IPS-NIHi11 (cell line): ENCODE measurements at regions not wholly inside any gene's neighbourhood (a gene's known extent, or its start where the extent isn't known, plus 50 kb on each side); places are given as distances from the start of the nearest gene placed in this dataset.

Experiments
- DNase-seq: peaks from one replicate; pipeline ENCODE4 v3.0.0; 2012; ENCODE audit warnings: mixed read lengths, low spot score

DNA sequence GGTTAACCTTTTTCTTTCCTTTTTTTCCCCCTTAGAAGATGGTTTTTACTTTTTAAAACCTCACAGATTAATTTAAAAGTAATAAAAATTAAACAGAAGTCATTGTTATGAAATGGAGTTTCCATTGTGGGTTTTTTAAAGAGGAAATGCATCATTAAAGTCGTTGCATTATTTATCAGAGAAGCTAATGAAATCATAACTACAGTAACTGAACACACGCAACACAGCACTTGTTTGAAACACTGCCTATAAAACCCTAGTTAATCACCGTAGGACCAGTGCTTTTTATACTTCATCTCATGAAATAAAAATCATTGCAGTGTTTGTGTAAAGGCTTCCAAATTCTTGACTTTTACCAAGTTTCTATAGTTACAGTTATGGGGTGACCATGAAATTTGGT, 82.4 kb upstream of the NTRK2 start:
- DNase-seq = no peak

DNA sequence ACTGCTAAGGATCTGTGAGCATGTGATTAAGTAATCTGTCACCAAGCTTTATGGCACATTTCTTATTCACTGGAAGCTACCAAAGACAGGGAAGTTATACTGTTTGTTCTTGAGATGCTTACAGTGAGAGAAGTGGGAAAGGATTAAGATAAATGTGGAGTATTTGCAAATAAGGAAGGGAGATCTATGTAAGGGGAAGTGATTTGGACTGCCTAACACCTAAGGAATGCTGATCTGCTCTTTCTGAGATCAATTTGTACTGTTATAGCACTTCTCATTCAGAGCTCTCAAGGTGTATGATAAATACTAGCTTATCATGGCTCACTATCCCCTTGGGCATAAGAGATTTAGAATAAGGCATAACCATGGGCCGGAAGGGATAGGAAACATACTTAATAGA, 80.0 kb upstream of the NTRK2 start:
- no peak for DNase-seq

DNA sequence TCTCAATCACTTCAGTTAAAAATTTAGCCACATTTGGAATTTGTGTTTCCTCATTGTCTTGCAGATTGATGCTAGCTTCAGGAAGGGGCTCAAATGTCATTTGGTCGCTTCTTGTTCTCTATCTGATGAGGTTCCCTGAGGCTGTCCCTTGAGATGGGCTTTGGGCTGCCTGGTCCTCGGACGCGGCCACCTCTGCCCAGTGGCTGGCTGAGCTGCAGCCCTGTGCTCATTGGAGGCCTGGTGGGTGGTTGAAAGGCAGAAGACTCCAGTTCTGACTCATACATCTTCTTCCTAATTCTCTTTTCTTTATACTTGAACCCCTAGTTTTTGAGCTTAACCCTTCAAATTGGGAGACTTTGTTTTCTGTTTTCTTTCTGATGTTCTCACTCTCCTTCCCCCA, 78.8 kb upstream of the NTRK2 start:
- no peak for DNase-seq

DNA sequence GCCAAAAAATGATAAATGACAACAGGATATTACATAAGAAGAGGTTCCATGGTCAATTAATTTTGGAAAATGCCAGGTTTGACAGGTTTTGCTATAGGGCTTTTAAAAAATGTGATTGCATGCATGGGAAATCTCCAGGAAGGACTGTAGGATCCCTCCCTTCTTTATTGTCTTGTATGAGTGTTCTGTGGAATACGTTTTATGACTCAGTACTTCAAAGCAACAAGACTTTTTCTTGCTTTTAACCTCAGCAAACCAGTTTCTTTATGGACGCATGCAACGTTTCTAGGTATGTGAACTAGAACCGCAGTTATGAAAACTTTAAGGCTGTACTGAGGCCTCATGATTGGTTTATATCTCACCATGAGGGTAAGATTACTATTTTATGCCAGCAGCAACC, 76.6 kb upstream of the NTRK2 start:
- no peak for DNase-seq

DNA sequence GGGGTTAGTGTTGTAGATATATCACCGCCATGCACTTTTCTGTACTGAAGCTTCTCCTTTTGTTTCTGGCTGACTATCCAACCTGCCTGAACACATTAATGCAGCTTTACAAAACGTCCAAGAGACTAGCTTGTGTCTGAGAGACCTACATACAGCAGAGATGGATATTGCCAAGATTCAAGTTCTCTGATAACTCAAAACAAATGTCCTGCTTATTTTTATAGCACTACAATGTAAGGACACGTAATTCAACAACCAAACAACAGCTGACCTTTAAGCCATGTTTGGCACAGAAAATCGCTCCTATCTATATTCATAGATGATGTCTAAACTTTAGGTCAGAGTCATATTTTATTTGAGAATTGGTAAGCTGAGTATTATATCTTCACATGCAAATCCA, 76.2 kb upstream of the NTRK2 start:
- DNase-seq = no peak

DNA sequence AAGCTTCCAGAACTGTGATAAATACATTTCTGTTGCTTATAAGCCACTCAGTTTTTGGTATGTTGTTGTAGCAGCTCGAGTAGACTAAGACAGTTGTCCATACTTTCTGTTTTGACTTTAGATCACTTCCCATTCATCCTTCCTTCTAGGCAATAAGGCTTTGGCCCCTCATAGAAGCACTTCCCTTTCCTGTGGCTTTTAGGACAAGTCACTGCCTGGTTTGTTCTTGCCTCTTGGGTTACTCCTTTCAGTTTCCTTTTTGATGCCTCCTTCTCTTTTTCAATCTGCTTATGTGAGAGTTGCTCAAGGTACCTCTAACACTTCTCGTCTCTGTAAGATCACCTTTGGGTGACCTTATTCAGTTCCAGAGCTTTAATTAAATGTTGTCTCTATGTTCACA, 72.4 kb upstream of the NTRK2 start:
- DNase-seq = no peak

DNA sequence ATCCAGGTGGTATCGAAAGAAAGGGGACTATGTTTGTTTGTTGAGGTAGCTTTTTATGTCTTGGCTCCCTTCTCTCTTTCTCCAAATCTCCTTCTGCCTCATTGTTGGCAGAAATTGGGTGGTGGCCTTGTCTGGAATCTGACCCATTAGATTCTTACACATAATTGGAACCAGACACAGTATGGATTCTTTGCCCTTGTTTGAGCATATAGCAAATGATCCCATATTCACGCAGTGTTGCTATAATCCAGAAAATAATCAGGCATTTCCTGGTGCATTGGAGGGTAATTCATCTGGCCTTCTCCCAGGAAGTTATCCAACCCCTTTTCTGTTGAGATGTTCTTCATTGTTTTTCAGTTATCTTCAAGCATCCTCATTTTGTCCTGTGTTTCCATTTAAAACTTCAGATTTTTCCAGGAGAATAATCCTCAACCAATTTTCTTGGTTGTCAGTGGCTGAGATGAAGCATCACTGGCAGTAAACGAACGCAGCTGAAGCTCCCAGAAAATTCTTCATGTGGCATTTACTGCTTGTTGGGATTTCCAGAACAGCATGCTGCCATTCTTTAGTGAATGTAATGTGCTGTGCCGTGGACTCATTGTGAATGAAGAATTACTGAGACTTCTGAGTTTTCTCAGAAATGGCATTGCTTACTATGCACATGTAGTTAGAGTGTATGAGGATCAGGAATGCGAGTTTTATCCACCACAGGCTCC, 70.5 kb upstream of the NTRK2 start:
- DNase-seq = no peak

DNA sequence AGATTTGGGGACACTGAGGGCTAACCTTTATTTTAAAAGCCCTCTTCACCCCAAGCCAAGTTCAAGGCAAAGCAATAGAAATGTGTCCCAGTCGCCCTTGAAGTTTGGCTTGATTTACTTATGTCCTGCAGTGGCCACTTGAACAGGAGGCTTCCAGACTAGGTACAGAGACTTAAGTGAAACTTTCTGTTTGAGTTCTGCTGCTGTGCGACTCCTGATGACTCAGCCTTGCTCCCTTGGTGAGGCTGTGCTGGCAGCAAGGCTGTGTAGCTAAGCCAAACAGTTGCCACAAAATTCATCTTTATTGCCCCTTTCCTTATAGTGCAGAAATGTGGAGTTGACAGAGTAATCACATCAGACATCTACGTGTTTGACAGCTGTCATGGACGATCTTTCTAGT, 68.8 kb upstream of the NTRK2 start:
- DNase-seq = no peak

DNA sequence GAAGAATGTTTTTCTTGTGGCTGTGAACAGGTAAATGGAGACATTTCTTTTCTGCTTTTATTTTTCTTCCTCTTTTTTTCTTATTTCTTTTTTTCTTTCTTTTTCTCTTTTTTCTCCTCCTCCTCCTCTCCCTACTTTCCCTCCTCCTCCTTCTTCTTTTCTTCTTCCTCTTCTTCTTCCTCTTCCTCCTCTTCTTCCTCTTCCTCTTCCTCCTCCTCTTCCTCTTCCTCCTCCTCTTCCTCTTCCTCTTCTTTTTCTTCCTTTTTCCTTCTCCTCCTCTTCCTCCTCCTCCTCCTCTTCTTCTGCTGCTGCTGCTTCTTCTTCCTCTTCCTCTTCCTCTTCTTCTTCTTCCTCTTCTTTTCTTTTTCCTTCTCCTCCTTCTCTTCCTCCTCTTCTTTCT, 65.3 kb upstream of the NTRK2 start:
- DNase-seq = no peak

DNA sequence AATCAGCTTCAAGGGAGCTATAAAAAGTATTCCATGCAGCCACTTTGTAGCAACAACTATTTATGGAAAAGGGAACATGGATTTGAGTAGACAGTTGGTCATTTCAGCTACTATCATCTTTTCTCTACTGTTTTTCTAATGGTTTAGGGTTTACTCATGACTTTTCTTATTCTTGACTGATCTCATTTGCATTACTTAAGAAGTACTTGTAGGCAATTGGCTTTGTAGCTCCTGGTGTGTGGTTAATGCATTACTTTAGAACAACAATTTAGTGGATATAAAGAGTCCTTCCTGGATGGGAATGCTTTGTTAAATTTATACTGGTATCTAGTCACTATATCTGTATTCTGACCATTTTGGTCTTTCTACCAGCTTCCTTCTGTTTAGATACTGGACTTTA, 59.8 kb upstream of the NTRK2 start:
- DNase-seq = no peak

DNA sequence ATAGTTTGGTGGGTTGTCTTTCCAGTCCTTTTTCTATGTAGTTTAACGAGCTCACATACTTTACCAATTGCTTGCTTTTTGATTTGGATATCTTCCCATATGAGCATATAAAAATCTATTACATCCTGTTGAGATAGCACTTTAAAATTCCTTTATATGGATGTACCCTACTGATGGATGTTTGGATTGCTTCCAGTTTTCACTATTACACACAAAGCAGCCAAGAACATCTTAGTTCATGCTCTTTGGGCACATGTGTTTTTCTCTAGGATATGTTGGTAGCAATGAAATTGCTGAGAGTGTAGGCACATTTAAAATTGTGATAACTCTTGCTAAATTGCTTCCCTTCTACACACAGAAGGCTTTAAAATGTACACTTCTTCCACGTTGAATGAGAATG, 56.1 kb upstream of the NTRK2 start:
- DNase-seq = no peak

DNA sequence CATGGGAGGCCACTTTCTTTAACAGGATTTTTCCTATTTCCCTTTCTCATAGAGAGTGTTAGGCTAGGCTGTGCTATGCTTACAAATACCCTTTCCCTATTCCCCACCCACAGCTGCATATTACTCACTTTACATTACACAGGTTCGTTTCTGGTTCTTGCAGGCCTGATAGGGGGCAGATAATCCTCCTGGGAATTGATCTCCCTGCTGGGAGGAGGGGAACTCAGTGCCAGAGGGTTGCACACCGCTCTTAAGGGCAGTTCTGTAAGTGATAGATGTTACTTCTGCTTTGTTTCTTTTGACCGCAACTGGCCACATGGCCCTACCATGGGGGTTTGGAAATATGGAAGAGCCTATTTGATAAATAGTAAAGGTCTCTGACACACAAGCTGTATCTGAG, 54.0 kb upstream of the NTRK2 start:
- DNase-seq = no peak

DNA sequence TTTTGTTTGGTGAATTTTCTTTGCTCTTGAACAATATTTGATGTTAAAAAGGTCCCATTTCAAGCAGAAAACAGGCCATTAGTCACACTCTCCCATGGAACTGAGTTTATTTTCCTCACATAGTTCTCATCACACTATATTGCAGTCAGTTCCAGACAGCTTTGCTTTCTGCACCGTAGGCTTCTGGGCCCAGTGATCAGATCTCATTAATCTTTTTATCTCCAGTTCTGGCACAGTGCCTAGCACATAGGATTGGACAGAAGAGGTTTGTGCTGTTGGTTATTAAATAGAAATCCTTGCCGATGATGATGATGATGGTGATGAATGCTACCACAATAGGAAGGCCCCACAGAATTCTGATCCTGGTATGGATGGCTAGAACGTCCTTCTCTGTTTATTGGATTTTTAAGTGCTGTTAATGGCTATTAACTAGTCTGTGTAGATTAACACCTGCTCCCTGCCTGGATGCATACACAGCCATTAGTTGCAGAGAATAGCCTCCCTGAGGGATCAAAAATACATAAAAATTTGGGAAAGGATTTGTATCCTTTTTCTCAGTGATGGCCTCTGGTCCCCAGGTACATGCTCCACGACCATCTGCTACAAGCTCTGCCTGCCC, 52.0 kb upstream of the NTRK2 start:
- DNase-seq = no peak
